Nucleus accumbens (tissue), 56 donors: ENCODE measurements at regions not wholly inside any gene's neighbourhood (a gene's known extent, or its start where the extent isn't known, plus 50 kb on each side); places are given as distances from the start of the nearest gene placed in this dataset.

Experiments
- DNase-seq, 56 donors: peaks; one replicate each; lab custom pipeline; 2025; lab: John Stamatoyannopoulos, UW

- no peak for DNase-seq
These were observed 356.6 kb upstream of the CELF4 start for GRCh38 chr18:37922162-37922561.

DNA sequence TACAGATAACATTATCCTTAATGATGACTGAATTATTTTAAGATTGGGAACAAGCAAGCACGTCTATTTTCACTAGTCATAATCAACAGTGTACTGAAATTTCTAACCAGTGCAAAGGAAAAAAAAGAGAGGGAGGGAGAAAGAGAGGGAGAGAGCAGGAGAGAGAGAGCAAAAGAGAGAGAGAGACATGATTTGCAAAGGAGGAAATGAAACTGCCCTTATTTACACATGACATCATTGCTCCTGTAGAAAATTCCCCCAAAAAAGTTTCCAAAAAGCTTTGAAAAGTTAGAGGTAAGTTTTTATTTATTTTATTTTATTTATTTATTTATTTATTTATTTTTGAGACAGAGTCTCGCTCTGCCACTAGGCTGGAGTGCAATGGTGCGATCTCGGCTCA is 355.3 kb upstream of the CELF4 start:
- no peak for DNase-seq

- DNase-seq: no peak
These were observed 347.5 kb upstream of the CELF4 start for GRCh38 chr18:37913051-37913450.

DNA sequence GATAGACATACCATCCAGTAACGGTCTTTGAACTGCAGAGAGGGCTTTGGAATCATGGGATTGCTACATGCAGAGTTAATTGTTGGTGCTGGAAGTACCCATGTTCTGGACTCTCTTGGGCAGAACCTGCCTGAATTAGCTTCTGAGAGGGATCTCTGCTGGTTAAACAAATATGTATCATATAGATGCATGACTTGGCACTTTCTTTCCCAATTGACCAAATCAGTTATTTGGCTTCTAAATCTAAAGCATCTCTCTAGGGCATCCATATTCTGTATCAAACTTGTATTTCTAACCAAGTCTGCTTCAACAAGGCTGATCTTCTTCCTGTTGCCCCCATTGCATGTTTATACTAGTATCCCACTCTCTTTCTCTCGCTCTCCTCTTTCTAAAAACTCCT is 336.7 kb upstream of the CELF4 start:
- no peak for DNase-seq

- no peak for DNase-seq
These were observed 334.7 kb upstream of the CELF4 start for GRCh38 chr18:37900326-37900725.

DNA sequence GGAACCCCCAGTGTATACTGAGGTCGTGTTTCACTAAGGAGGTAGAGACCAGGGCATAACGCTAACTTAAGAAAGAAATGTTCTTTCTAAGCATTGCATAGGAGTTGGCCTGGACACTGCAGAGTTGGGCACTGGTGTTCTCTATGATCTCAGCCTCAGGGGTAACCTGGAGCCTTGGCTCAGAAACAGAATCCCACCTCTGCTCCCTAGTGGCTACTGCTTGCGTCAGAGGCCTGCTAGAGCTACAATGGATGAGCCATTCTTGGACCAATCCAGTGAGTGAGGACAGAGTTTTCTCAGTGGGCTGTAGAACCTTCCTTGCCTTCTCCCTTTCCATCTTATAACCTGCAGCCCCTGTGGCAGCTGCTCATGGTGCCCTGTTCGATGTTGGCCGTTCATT is 324.4 kb upstream of the CELF4 start:
- DNase-seq: no peak

GRCh38 chr18:37874721-37875120 is 309.1 kb upstream of the CELF4 start:
- no peak for DNase-seq

DNA sequence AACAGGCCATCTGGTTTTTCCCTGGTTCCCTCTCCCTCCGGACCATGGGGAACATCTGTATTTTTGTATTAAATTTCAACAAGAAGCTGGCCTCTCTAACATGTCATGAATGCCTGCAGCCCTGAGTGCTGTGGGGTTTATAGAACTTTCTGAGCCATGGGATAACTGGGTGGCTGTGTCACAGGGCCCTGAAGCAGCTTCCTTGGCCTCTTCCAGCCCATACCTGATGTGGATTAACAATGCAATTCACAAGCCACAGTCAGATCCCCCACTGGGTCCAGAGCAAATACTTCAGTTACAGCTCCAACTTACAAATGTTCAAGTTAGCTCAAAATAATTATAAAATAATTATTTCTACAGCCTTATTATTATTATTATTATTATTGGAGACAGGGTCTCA is 307.8 kb upstream of the CELF4 start:
- no peak for DNase-seq

- no peak for DNase-seq
These were observed 307.0 kb upstream of the CELF4 start for GRCh38 chr18:37872562-37872961.

GRCh38 chr18:37871561-37871960 is 306.0 kb upstream of the CELF4 start:
- DNase-seq: no peak

- no peak for DNase-seq
These were observed 303.5 kb upstream of the CELF4 start for GRCh38 chr18:37869051-37869450.

DNA sequence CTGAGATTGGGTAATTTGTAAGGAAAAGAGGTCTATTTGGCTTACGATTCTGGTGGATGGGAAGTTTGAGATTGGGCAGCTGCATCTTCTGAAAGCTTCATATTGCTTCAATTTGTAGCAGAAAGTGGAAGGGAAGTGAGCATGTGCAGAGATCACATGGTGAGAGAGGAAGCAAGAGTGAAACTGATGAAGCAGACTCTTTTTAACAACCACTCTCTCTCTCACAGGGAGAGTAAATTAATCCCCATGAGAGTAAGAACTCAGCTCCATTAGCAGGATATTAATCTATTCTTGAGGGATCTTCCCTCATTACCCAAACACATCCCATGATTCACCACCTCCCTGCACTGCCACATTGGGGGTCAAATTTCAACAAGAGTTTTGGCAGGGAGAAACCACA is 298.5 kb upstream of the CELF4 start:
- no peak for DNase-seq

DNA sequence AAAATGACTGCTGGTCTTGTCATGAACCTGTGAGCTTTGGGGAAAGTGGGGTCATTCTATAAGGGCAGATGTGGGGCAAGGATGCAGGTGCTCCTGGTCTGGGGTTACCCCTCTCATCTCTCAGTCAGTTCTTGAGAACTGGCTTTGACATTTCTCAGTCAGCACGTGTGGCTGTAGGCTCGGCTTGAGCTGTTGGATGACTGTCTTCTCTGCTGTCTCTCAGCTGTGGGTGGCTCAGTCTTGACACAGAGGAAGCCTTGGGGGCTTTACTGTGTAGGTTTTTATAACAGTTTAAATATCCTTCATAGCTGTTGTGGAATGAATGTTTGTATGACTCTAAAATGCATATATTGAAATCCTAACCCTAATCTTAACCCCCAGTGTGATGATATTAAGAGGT is 296.4 kb upstream of the CELF4 start:
- no peak for DNase-seq

DNA sequence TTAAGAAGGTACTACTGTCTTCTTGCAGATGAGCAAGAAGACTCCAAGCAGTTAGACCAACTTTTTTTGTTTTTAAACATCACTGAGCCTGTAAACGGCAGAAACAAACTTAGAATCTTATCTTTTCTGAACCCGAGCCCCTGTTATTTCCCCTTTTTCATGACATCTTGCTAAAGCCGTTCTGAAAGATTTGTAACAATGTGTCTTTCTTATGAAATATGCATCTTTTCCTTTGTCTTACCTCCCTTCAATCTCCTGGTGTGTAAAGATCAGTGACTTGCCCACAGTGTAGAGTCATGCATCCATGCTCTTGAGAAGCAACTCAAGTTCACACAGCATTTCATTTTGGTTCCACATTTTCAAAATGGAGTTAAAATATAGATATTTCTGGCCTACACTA is 288.8 kb upstream of the CELF4 start:
- DNase-seq: no peak

GRCh38 chr18:37853706-37854105 is 288.1 kb upstream of the CELF4 start:
- DNase-seq: no peak

GRCh38 chr18:37852464-37852863 is 286.9 kb upstream of the CELF4 start:
- no peak for DNase-seq

DNA sequence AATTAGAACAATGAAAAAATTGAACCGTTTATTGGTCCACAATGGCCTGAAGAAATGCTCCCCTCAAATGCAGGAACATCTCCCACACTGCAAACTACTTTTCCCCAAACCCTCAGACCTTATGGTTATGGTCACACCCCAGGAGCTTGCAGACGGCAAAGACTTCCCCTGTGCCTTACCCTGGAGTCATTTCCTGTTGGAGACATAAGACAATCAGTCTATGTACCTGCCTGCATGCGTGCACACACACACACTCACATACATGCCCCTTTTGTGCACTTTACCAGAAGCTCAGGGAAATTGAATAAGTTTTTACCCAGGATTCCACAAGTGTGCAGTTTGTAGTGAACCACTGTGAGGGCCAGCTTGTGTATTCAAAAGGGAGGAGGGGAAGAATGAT is 281.9 kb upstream of the CELF4 start:
- no peak for DNase-seq

DNA sequence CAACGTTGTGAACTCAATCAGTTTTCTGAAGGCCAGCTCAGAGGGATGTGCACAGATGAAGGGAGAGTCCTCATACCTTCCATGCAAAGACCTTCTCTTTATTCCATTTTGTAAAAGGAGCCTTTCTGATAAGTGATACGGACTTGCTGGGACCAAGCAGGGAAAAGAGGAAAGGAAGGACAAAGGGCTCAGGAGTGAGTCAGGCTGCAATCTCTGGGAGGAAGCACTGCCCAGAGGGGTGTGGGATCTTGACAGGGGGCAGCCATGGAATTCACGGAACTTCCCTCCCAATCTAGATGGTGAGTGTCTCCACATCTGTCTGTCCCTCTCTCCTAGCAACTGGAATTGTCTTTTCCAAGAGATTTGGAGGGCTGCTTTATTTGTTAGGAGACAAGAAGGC is 281.4 kb upstream of the CELF4 start:
- no peak for DNase-seq

- no peak for DNase-seq
These were observed 279.9 kb upstream of the CELF4 start for GRCh38 chr18:37845498-37845897.

DNA sequence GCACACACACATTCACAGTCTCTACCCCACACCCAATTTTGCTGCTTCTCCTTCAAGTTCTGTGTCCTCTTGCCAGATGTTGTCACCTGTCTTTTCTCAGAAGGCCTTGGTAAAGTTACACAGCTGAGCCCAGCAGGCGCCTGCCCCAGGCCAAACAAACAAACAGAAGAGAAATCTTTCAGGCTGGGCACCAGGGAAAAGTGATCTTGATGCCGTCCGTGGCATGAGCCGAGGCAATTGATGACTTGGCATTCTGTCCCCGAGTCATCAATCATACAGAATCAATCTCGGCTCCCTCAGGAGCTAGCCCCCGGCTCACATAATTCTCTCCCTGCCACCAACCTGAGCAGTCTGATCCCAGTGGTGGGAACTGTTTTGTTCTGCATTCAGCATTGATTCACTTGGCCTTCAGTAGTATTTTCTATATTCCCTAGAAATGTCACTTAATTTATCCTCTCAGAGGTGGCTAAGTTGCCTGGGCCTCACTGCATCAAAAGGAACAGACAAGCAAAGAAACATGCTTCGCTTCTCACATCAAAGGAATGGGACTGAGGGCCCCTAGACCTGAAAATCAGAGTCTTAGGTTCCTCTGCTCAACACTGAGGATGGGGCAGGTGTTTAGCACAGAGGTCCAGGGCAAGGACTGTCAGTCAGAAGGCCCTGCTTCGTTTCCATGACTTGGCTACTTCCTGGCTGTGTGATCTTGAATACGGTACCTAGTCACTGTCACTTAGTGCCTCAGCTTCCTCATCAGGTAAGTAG is 278.8 kb upstream of the CELF4 start:
- no peak for DNase-seq

- no peak for DNase-seq
These were observed 272.5 kb upstream of the CELF4 start for GRCh38 chr18:37838083-37838482.

DNA sequence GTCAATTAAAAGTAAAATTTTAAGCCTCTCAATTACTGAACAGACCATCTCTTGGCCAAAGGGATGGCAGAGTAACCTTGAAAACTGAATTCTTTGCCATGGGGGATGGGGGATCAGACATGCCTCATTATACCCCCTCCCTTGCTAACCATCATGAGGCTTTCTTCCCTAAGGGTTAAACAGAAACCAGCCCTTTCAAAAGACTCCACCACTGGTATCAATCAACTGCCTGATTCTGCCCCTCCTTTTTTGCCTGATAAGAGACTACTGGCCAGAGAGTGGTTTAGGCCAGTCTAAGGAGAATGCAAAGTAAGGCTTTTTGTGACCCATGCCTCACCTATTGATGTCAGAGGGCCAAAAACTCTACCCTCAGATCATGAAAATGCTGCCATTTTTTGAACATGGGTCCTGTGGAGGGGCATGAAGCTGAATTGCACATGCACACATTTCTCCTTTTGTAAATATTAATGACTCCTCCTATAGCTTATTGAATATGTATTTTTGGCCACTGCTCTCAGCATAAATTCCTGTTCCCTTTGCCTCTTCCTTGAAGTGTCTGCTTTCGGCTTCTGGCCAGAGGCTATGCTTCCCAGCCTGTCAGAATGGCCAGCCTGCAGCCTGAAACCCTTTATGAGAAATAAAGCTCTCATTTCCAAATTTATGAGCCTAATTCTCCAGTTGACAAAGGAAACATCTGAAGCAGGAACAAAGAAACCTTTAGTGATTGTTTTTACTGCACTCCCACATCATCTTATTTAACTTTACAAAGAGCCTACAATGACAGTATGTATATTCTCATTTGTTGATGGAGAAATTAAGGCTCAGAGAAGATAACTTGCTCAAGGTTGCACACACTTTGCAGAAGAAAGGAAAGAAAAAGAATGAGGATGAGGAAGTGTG is 270.7 kb upstream of the CELF4 start:
- no peak for DNase-seq
